GM21390 (cell line): ENCODE measurements at regions not wholly inside any gene's neighbourhood (a gene's known extent, or its start where the extent isn't known, plus 50 kb on each side); places are given as distances from the start of the nearest gene placed in this dataset.

Source experiments
- ATAC-seq: cut with Tn5 transposase; IDR thresholded peaks from one replicate; pipeline ENCODE4 v1.9.1; 2021; ENCODE audit not compliant: unreplicated experiment

GRCh38 chr14:84519836-84520235 is 1010.1 kb upstream of the FLRT2 start:
- no peak for ATAC-seq

GRCh38 chr14:84520711-84521338 is 1009.1 kb upstream of the FLRT2 start:
- ATAC-seq: no peak

- no peak for ATAC-seq
These were observed 1006.2 kb upstream of the FLRT2 start for GRCh38 chr14:84523746-84524145.

GRCh38 chr14:84527706-84528105 is 1002.2 kb upstream of the FLRT2 start:
- no peak for ATAC-seq

GRCh38 chr14:84532016-84532415 is 997.9 kb upstream of the FLRT2 start:
- no peak for ATAC-seq

- no peak for ATAC-seq
These were observed 996.7 kb upstream of the FLRT2 start for GRCh38 chr14:84533181-84533725.

- ATAC-seq: no peak
These were observed 996.2 kb upstream of the FLRT2 start for GRCh38 chr14:84533791-84534190.

- no peak for ATAC-seq
These were observed 994.5 kb upstream of the FLRT2 start for GRCh38 chr14:84535484-84535883.

GRCh38 chr14:84535976-84536375 is 994.0 kb upstream of the FLRT2 start:
- ATAC-seq: no peak

- ATAC-seq: no peak
These were observed 988.9 kb upstream of the FLRT2 start for GRCh38 chr14:84541018-84541417.

- ATAC-seq: no peak
These were observed 986.1 kb upstream of the FLRT2 start for GRCh38 chr14:84543859-84544258.

GRCh38 chr14:84544486-84545131 is 985.3 kb upstream of the FLRT2 start:
- ATAC-seq: no peak

GRCh38 chr14:84546236-84546635 is 983.7 kb upstream of the FLRT2 start:
- no peak for ATAC-seq

GRCh38 chr14:84554136-84554535 is 975.8 kb upstream of the FLRT2 start:
- ATAC-seq: no peak

GRCh38 chr14:84555493-84555892 is 974.5 kb upstream of the FLRT2 start:
- no peak for ATAC-seq

GRCh38 chr14:84566109-84566508 is 963.8 kb upstream of the FLRT2 start:
- ATAC-seq: no peak

- ATAC-seq: no peak
These were observed 954.3 kb upstream of the FLRT2 start for GRCh38 chr14:84575681-84576080.

- ATAC-seq: no peak
These were observed 950.7 kb upstream of the FLRT2 start for GRCh38 chr14:84579292-84579691.

- ATAC-seq: no peak
These were observed 948.9 kb upstream of the FLRT2 start for GRCh38 chr14:84581041-84581440.

GRCh38 chr14:84584511-84584910 is 945.4 kb upstream of the FLRT2 start:
- ATAC-seq: no peak

- ATAC-seq: no peak
These were observed 938.0 kb upstream of the FLRT2 start for GRCh38 chr14:84591827-84592445.

GRCh38 chr14:84592770-84593169 is 937.2 kb upstream of the FLRT2 start:
- no peak for ATAC-seq
